ENCODE measurements at regions not wholly inside any gene's neighbourhood (a gene's known extent, or its start where the extent isn't known, plus 50 kb on each side); places are given as distances from the start of the nearest gene placed in this dataset.

DNA sequence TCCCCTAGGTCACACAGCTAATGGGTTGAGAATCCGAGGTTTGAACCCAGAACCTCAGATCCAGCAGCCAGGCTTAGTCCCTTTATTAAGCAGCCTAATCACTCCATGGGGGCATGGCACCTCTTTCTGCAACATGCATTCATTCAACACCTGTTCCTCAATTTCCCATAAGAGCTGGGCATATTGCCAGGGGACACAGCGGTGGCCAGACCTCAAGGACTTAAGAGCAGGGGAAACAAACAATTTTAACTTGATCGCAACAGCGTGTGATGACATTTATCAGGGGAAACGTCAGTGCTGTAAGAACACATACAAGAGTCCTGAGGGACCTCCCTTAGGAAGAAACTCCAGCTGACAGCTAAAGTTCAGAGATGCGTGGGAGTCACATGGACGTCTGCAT lies 267.4 kb upstream of the CDH4 start:
- H3K4me3 ChIP-seq (ENCODE audit: low read depth, low read length): no peak overlapping the region
- TF ChIP-seq, protein P1, sequence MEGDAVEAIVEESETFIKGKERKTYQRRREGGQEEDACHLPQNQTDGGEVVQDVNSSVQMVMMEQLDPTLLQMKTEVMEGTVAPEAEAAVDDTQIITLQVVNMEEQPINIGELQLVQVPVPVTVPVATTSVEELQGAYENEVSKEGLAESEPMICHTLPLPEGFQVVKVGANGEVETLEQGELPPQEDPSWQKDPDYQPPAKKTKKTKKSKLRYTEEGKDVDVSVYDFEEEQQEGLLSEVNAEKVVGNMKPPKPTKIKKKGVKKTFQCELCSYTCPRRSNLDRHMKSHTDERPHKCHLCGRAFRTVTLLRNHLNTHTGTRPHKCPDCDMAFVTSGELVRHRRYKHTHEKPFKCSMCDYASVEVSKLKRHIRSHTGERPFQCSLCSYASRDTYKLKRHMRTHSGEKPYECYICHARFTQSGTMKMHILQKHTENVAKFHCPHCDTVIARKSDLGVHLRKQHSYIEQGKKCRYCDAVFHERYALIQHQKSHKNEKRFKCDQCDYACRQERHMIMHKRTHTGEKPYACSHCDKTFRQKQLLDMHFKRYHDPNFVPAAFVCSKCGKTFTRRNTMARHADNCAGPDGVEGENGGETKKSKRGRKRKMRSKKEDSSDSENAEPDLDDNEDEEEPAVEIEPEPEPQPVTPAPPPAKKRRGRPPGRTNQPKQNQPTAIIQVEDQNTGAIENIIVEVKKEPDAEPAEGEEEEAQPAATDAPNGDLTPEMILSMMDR (IDR thresholded peaks at IDR 0.05; ENCODE audit: low read depth, low read length): no peak

DNA sequence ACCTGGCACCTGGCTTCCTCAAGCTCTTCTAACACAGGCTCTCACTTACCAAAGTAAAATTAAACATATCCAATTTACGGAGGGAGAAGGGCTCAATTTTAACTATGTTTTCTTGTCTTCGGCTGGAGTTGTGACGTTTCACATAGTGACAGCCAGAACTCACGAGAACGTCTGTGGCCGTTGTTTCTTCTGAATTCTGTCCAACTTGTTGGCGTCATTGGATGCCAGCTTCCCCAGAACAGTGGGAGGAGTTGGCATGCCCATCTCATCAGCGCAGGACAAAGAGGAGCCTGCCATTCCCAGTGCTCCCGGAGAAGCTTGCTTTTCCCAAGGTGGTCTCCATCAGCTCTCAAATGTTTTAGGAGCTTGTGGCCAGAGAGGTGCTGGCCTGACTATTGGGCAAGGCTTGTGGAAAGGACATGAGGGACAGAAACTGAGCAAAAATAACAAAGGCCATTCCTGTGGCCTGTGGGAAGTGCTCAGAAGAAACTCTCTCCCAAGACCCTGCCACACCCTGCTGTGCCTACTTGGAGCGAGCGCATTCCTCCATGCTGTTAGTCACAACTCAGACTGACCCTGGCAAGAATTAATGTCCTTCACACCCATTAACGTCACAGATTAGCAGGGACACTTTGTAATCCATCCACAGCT lies 265.4 kb upstream of the CDH4 start:
- H3K4me3 ChIP-seq (ENCODE audit: low read depth, low read length): no peak overlapping the region
- TF ChIP-seq, protein P1 (IDR thresholded peaks at IDR 0.05; ENCODE audit: low read depth, low read length): no peak

DNA sequence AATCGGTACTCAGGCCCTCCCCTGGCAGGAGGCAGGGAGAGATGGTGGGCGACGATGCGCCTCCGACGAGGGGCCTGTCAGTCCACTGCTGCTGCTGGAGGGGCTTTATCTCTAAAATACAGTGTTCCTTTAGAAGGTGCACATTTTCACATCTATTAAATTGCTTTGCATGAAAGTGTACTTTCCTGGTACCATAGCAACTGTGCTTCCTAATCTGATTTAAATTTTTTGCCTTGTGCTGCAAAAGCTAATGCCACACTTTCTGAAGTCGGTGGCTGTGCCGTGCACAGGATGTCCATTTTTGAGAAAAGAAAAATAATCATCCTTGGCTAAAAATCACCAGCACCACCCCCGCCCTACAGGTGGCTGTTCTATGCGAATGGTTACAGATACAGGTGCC lies 262.0 kb upstream of the CDH4 start:
- TF ChIP-seq, protein P1 (IDR thresholded peaks at IDR 0.05; ENCODE audit: low read depth, low read length): no peak

DNA sequence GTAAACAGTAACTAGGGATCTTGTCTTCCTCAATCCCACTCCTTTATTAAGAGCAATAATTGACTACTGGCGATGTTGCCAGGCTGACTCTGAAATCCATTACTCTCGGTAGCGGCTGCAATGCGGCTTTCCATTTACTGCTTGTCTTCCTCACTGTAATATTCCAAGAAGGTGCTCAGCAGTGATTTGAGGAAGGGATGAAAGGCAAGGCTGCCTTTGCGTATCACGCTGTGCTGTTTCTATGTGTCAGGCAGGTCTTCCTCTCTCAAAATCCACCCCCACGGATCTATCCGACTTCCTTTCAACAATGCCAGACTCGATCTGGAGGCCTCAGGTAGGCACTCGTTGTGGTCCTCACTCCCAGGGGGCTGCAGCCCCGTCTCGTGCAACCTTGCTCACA lies 261.4 kb upstream of the CDH4 start:
- no peak overlapping the region for H3K4me3 ChIP-seq (ENCODE audit: low read depth, low read length)
- TF ChIP-seq, protein P1 (IDR thresholded peaks at IDR 0.05; ENCODE audit: low read depth, low read length): no peak

More for the DNA sequence above, 262.0 kb upstream of the CDH4 start:
- H3K4me3 ChIP-seq (ENCODE audit: low read depth, low read length): no peak overlapping the region

DNA sequence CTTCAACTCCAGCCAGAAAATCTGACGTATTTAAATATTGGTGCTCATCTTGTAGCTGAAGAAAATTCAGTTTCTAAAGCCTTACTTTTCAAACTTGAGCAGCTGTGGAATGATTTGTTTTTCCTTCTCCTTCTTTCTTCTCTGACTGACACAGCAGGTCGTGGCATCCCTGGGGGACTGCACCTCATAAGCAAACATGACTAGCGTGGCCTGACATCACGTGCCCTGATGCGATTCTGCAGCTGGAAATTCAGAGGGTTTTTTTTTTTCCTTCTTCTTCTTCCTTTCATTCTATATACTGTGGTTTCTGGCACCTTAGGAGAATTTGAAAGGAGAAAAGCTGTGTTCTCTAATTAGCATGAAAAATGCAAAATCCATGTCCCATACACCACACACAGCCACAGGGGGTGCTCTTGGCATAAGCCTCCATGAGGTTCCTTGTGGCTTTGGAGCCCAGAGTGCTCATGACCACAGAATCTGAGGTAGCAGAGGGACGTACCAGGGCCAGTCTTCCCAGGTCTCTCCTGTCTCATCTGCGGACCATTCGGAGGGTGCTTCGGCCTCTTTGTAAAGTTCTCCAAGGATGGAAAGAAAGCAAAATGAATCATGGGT lies 258.5 kb upstream of the CDH4 start:
- TF ChIP-seq, protein P1 (IDR thresholded peaks at IDR 0.05; ENCODE audit: low read depth, low read length): peak; percentile 17; the same call in 1 of the 2 replicates
- no peak overlapping the region for H3K4me3 ChIP-seq (ENCODE audit: low read depth, low read length)

DNA sequence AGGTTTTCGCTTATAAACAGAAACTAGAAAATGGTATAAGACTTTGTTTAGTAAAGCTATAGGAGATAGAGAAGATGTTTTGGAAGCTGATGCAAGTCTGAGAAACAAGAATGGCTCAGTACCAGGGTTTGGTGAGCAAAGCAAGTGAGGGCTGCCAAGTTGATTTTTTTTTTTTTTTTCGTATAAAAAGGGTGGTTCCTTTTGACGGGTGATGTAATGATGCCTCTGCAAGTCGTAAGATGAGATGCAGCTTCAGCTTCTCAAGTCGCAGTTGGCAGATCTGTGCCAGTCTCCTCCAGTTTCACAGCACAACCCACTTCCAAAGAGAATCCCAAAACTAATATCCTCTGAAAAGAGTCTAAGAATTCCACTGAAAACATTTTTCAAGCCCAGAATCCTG lies 252.8 kb upstream of the CDH4 start:
- TF ChIP-seq, protein P1 (IDR thresholded peaks at IDR 0.05; ENCODE audit: low read depth, low read length): no peak
- H3K4me3 ChIP-seq (ENCODE audit: low read depth, low read length): no peak overlapping the region

DNA sequence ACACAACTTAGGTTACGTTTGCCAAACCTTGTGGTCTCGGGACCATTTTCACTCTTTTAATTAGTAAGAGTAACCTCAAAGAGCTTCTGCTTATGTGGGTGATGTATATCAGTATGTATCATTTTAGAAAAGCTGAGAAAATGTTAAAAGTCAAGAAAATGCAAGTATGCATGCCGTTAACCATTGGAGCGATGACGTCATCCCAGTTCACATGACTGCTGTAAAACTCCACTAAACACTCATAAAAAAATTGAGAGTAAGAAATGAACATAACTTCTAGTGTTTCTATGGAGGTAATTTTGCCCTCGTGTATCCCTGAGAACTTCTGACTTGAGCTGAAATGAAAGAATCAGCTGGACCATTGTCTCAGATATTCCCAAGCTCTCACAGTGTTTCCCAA lies 250.0 kb upstream of the CDH4 start:
- TF ChIP-seq, protein P1 (IDR thresholded peaks at IDR 0.05; ENCODE audit: low read depth, low read length): no peak
- no peak overlapping the region for H3K4me3 ChIP-seq (ENCODE audit: low read depth, low read length)
